ENCODE measurements at regions not wholly inside any gene's neighbourhood (a gene's known extent, or its start where the extent isn't known, plus 50 kb on each side); places are given as distances from the start of the nearest gene placed in this dataset.

DNA sequence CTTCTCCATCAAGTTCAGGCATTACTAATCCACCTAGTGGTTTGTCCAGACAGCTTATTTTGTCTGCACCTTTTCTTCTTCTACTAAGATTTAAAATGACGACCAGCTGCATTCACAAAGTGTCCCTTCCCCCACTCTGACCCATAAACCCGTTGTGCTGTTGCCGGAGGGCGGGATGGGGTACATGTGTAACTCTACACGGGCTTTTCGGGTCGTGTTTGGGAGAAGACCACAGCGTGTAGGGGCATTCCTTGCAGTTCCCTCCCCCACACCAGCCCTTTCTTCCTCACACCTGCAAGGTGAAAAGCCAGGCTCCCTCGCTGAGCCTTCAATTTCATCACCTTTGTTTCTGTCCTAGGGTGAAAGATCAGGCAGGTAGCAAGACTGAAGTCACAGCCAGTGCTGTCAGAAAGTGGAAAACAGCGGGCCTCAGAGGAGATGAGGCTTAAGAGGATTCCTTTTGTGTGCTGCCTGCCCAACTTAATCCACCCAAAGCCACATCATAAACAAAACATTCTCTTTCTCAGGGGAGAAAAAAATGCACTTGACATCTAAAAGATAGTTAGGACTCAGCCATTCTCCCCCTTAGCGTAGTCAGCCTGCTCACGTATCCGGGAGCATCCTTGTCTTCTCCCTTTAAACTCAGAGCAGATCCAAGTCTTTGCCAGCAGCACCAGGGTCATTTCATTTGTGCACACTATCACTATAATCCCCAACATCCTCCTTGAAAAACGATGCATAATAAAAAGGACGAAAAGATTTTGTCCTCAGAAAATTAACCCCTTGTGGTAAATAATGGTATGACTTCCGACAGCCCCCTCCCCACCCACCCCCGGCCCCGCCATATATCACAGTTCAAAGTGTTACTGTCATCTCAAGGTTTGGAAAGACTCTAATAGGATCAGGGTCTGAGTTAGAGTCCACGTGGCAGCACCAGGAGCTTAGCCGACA is 599.0 kb downstream of the RAB28 start:
- DNase-seq (no peak), ATAC-seq (no peak)
- no peak overlapping the region for H3K27ac ChIP-seq (ENCODE audit: low read length)
- H3F3A ChIP-seq (ENCODE audit: low read length, unreplicated experiment) = no peaks in the 10 kb centered on the region
- no peaks in the 10 kb centered on the region for H3K9me2 ChIP-seq (replicated peaks; ENCODE audit: low read length)
- H3K27me3 ChIP-seq (ENCODE audit: low read length) = no peaks in the 10 kb centered on the region
- no TSS peak for BruUV-seq (replicated peaks)
- no peak for TF ChIP-seq EZH2phosphoT487 (IDR thresholded peaks at IDR 0.05; ENCODE audit: borderline replicate concordance, low read length)
- TF ChIP-seq EZH2 (IDR thresholded peaks at IDR 0.05; ENCODE audit: low read length, unreplicated experiment) = no peak
- TF ChIP-seq, protein P1, sequence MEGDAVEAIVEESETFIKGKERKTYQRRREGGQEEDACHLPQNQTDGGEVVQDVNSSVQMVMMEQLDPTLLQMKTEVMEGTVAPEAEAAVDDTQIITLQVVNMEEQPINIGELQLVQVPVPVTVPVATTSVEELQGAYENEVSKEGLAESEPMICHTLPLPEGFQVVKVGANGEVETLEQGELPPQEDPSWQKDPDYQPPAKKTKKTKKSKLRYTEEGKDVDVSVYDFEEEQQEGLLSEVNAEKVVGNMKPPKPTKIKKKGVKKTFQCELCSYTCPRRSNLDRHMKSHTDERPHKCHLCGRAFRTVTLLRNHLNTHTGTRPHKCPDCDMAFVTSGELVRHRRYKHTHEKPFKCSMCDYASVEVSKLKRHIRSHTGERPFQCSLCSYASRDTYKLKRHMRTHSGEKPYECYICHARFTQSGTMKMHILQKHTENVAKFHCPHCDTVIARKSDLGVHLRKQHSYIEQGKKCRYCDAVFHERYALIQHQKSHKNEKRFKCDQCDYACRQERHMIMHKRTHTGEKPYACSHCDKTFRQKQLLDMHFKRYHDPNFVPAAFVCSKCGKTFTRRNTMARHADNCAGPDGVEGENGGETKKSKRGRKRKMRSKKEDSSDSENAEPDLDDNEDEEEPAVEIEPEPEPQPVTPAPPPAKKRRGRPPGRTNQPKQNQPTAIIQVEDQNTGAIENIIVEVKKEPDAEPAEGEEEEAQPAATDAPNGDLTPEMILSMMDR (conservative IDR thresholded peaks at IDR 0.05; ENCODE audit: low read depth, low read length) = no peak
- no peaks in the 10 kb centered on the region for H3K4me1 ChIP-seq (ENCODE audit: insufficient read depth, low read length)
- H3K36me3 ChIP-seq (ENCODE audit: low read depth, low read length) = no peaks in the 10 kb centered on the region
- no peak overlapping the region for H3K9ac ChIP-seq (ENCODE audit: low read length)
- no peaks in the 10 kb centered on the region for H4K20me1 ChIP-seq (ENCODE audit: low read length)
- H3K4me2 ChIP-seq (ENCODE audit: low read length) = no peak overlapping the region
- no peak overlapping the region for H3K4me3 ChIP-seq (ENCODE audit: low read length)
- no peak overlapping the region for H2AFZ ChIP-seq (ENCODE audit: low read length)
- ChIA-PET POLR2A (ENCODE audit: unreplicated experiment) (no interaction called here), CTCF (no interaction called here)
- no peaks in the 10 kb centered on the region for H3K9me3 ChIP-seq (ENCODE audit: low read length)
- intact Hi-C loops (cut with micrococcal nuclease) = no loop called here
- no peaks in the 10 kb centered on the region for H3K79me2 ChIP-seq (ENCODE audit: low read length)

DNA sequence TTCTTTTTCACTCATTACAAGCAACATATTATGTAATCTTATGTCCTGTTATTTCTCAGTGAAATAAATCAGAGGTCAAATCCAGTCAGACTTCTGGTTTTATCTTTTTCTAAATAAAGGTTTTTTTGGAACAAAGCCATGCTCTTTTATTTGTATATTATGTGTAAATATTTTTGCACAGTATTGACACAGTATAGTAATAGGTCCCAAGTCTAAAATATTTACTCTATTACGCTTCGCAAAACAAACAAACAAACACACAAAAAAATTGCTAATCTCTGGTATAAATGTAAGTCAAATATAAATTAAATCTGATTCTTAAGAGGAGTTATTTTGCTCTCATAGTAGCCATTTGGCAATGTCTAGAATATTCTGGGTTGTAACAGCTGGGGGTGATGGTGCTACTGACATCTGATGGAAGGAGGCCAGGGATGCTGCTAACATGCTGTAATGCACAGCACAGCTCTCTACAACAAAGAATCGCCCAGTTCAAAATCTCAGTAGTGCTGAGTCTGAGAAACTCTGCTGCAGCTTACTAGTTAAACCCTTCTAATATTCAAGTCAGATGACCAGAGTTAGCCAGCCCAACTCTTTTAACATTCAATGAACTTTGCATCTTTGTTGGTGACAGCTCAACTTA is 602.1 kb downstream of the RAB28 start:
- no peak overlapping the region for H3K27ac ChIP-seq (ENCODE audit: low read length)
- no peaks in the 10 kb centered on the region for H4K20me1 ChIP-seq (ENCODE audit: low read length)
- no peak overlapping the region for H3K4me2 ChIP-seq (ENCODE audit: low read length)
- H3K9me3 ChIP-seq (ENCODE audit: low read length) = no peaks in the 10 kb centered on the region
- no peak for ATAC-seq
- no peak overlapping the region for H3K9ac ChIP-seq (ENCODE audit: low read length)
- H3K4me3 ChIP-seq (ENCODE audit: low read length) = no peak overlapping the region
- no peaks in the 10 kb centered on the region for H3K36me3 ChIP-seq (ENCODE audit: low read depth, low read length)
- no TSS peak for BruUV-seq (replicated peaks)
- intact Hi-C loops (cut with micrococcal nuclease) = no loop called here
- H3F3A ChIP-seq (ENCODE audit: low read length, unreplicated experiment) = no peaks in the 10 kb centered on the region
- H3K4me1 ChIP-seq (ENCODE audit: insufficient read depth, low read length) = no peaks in the 10 kb centered on the region
- ChIA-PET POLR2A (ENCODE audit: unreplicated experiment) (no interaction called here), CTCF (no interaction called here)
- no peak overlapping the region for H2AFZ ChIP-seq (ENCODE audit: low read length)
- no peak for DNase-seq
- H3K27me3 ChIP-seq (ENCODE audit: low read length) = no peaks in the 10 kb centered on the region
- H3K79me2 ChIP-seq (ENCODE audit: low read length) = no peaks in the 10 kb centered on the region
- no peaks in the 10 kb centered on the region for H3K9me2 ChIP-seq (replicated peaks; ENCODE audit: low read length)
- TF ChIP-seq, protein P1 (conservative IDR thresholded peaks at IDR 0.05; ENCODE audit: low read depth, low read length) = no peak
- no peak for TF ChIP-seq EZH2 (IDR thresholded peaks at IDR 0.05; ENCODE audit: low read length, unreplicated experiment)

DNA sequence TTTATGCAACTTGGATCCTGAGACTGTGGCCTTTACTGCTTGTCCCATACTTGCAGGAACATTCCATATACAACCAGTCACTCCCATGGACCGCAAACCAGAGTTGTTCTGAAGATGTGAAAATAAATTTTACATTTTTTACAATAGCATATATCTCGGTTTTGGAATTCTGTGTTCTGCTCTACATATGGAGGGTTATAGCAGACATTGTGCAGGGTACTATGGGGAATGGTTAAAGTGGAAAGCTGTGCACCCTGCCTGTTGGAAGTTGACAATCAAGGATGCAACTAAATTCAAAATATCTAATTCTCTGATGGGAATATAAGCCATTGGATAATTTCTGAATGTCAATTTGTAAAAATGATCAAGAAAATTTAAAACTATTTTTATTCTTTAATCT is 603.3 kb downstream of the RAB28 start:
- H3F3A ChIP-seq (ENCODE audit: low read length, unreplicated experiment) = no peaks in the 10 kb centered on the region
- H3K4me1 ChIP-seq (ENCODE audit: insufficient read depth, low read length) = no peaks in the 10 kb centered on the region
- H3K27me3 ChIP-seq (ENCODE audit: low read length) = no peaks in the 10 kb centered on the region
- H3K27ac ChIP-seq (ENCODE audit: low read length) = no peak overlapping the region
- H3K4me3 ChIP-seq (ENCODE audit: low read length) = no peak overlapping the region
- no peak for DNase-seq
- POLR2A ChIA-PET (ENCODE audit: unreplicated experiment) = no interaction called here
- no peaks in the 10 kb centered on the region for H3K79me2 ChIP-seq (ENCODE audit: low read length)
- no peak for ATAC-seq
- intact Hi-C loops (cut with micrococcal nuclease) = no loop called here
- TF ChIP-seq EZH2 (IDR thresholded peaks at IDR 0.05; ENCODE audit: low read length, unreplicated experiment) (no peak), EZH2phosphoT487 (IDR thresholded peaks at IDR 0.05; ENCODE audit: borderline replicate concordance, low read length) (no peak)
- TF ChIP-seq, protein P1 (conservative IDR thresholded peaks at IDR 0.05; ENCODE audit: low read depth, low read length) = no peak
- H4K20me1 ChIP-seq (ENCODE audit: low read length) = no peaks in the 10 kb centered on the region
- H3K9ac ChIP-seq (ENCODE audit: low read length) = no peak overlapping the region
- no peaks in the 10 kb centered on the region for H3K36me3 ChIP-seq (ENCODE audit: low read depth, low read length)
- no peak overlapping the region for H3K4me2 ChIP-seq (ENCODE audit: low read length)
- no peaks in the 10 kb centered on the region for H3K9me3 ChIP-seq (ENCODE audit: low read length)
- no peaks in the 10 kb centered on the region for H3K9me2 ChIP-seq (replicated peaks; ENCODE audit: low read length)
- CTCF ChIA-PET = no interaction called here
- no peak overlapping the region for H2AFZ ChIP-seq (ENCODE audit: low read length)
- BruUV-seq (replicated peaks) = no TSS peak

All from PC-3 (cell line).